NCI-H69 (cell line): ENCODE measurements at regions not wholly inside any gene's neighbourhood (a gene's known extent, or its start where the extent isn't known, plus 50 kb on each side); places are given as distances from the start of the nearest gene placed in this dataset.

Experiments
- DNase-seq: peaks from one replicate; lab custom pipeline; 2025; lab: John Stamatoyannopoulos, UW

DNA sequence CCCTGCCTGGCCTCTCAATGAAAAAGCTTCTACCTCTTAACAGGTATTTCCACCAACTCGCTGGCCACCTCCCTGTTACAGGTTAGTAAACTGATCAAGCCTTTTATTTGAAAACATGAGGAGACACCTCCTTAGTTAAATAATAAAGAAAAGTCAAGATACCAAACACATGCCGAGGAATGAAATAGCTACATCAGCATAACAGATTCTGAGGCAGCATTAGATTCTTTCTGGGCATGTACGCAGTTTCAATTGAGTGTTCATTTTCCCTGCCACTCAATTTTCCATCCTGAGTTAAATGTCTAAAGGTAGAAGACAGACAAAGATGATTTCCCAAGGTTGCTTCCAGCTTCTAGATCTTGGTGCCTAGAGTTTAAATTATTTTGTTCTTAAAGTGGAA, 250.5 kb upstream of the LRTM1 start:
- no peak for DNase-seq

- no peak for DNase-seq
Measured at GRCh38 chr3:55177749-55178148, 249.9 kb upstream of the LRTM1 start.

DNA sequence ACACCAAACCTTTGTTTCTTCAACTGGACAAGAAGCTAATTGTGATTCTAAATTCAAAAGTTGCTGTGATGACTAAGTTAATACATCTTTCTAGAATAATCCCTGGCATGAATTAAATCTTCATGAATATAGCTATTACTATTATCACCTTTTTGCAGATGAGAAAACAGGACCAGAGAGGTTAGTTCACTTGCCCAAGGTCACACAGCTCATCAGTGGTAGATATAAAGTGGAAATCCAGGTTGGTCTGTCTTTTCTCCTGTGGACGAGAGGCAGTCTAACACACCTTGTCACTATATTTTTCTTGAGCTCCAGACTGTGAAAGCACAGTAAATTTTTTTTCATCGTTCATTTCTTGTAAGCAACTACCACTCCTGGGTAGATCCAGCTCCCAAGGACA, 247.6 kb upstream of the LRTM1 start:
- DNase-seq, result no peak

DNA sequence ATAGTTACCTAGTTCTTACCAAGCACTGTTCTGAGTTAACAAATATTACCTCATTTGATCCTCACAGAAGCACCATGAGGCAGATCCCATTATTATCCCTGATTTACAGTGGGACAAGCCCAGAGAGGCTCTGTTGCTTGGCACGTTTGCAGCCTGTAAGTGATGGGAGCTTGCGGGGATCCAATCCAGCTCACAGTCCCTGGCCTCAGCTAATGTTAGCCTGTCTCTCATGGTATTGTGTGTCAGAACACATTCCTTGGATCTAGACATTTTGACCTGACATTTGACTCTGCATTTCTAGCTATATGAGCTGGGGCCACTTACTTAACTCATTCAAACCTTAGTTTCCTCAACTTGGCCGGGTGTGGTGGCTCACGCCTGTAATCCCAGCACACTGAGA, 246.9 kb upstream of the LRTM1 start:
- no peak for DNase-seq

DNA sequence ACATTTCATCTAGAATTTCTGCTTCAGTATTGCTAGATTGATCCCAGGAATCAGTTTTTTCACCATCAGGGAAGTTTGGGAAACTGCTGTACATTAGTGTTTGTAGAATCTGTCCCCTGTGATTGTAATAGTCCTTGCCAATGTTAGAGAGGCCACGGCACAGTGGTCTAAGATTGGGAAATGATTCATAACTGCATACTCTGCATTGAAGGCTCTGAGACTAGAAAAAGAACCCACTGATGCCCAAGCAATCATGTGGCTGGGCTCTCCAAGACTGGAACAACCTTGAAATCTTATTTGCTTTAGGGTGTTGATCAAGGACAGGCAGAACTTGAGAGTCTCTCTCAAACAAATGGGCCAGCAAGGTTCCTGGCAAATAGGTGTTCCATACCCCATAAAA, 245.6 kb upstream of the LRTM1 start:
- no peak for DNase-seq

DNA sequence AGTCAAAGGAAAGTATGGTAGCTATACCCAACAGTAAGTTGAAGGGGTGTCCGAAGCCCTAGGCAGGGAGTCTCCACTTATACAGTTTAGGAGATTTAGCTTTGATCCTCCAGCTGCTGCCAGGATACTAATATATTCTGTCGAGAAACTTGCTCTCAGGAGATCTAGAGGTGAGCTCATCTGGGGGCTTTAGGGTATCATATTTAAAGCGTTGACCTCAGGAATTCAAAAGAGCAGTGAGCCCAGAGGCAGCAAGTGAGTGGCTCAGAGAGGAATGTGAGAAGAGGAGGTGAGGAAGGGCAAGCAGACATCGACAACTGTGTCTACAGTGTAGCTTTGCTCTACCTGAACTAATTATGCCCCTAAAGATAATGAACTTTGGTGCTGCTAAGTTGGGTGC, 245.1 kb upstream of the LRTM1 start:
- no peak for DNase-seq

- DNase-seq, result no peak
Measured at GRCh38 chr3:55170444-55170843, 242.6 kb upstream of the LRTM1 start.

DNA sequence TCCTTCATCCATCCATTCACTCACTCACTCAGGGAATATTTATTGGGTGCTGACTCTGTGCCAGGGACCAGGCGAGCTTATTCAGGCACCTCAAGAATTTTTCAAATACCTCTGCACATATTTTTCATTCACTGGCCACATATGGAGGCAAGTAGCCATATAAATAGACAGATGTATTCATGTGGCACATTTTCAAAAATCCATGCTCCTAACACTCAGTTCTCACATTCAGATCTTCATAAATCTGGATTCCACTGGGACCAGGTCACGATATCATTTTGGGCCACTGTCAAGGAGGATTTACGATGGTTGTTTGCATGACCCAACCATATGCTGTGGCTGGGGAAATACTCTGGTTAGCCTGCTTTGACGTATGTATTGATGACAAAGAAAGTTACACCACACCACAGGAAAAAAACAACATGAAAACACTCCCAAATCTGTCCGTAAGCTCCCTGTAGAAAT, 241.8 kb upstream of the LRTM1 start:
- DNase-seq, result peak; percentile 25

- DNase-seq, result no peak
Measured at GRCh38 chr3:55169161-55169560, 241.3 kb upstream of the LRTM1 start.

- no peak for DNase-seq
Measured at GRCh38 chr3:55167586-55168317, 239.9 kb upstream of the LRTM1 start.

GRCh38 chr3:55166576-55167555, 239.0 kb upstream of the LRTM1 start:
- peak; percentile 36 for DNase-seq

DNA sequence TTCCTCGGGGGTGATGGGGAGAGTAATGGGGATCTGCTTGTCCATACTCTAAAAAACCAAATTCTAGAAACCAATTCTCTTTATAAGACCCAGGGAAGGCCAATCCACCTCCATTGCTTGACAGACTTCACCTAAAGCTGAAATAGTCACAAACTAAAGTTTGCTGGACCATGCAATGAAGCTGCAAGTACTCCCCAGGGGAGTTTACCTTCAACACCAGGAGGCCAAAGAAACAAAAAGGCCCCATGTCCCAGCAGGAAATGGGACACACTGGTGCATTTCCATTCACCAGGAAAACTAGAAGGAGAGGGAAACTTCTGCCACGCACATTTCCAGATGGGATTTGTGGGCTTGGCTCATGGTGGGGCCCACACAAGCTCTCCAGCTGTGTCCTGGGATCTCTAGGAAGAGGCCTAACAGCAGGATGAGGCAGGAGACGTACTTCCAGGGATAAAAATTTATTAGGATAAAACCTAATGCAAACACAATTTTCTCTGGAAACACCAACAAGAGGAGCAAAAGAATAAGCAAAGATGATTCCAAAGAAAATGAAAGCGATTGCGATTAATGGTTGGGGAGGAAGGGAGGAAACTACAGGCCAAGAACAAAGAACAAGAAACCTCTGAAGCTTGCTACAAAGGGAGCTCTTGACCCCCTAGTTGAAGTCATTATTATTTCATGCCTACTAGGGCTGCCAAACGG, 238.0 kb upstream of the LRTM1 start:
- peak; percentile 4 for DNase-seq

DNA sequence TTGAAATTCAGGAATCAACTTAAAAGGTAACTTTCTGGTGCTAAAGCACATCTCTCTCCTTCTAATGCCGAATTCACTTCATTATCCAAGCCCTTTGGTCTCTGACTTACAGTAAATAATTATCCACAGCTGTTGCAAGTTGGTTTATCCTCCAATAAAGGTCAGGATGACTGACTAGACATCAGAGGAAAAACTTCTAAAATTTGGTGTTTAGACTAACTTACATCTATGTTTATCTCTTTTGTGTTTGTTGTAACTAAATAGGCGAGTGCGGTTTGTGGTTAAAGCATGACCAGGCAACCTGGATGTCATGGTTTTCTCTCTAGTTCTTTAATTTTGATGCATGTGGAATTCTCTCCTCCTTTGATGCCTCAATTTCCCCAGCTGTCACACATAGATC, 237.4 kb upstream of the LRTM1 start:
- DNase-seq, result no peak

- DNase-seq, result no peak
Measured at GRCh38 chr3:55164876-55165275, 237.0 kb upstream of the LRTM1 start.

DNA sequence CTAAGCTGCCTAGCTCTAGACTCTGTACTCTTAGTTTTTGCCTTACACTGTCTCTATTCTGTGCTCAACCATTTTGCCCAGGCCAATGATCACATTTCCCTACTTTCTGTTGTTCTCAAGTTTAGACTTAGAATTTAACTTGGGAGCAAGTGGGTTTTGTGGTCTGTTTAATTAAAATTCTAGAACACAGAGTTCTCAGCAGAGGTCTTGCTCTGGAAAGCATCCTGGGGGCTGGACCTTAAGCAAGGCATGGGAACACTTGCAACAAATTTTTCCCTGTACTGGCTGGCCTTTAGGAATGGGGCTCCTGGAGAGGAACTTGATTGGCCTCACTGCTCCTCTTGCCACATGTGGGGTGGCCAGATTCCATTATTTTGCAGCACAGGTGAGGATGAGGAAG, 236.3 kb upstream of the LRTM1 start:
- no peak for DNase-seq

DNA sequence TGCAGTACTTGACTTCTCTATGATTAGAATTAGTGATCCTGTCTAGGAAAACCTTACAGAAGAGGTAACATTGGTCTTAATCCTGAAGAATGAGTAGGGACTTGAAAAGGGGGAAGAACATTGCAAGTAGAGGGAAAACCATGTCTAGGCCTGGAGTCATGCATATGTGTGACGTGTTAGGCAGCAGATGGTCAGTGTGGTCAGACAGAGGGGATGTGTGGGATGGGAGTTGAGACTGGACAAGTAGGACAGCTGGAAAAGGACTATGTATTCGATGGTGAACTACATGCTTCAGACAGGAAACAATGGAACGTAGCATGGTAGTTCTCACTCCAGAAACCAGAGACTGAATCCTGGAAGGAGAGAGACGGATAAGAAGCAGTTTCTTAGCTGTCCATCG, 235.6 kb upstream of the LRTM1 start:
- no peak for DNase-seq

- DNase-seq, result no peak
Measured at GRCh38 chr3:55162031-55162795, 234.4 kb upstream of the LRTM1 start.

DNA sequence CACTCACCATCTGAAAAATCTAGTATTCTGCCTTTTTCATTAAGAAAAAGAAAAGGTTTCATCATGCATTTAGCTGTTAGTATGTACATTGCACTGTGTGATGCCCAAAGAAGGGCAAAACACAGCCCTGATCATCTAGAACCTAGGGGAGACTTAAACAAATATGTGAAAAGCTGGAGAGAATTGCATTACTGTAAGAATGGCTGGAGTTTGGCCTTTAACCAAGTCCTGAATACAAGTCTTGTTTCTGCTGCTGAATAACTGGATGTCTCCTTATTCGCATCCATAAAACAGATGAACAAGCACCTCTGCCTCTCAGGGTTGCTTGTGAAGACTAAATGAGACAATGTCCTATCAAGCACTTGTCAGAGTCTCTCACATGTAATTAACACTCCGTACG, 233.4 kb upstream of the LRTM1 start:
- no peak for DNase-seq

DNA sequence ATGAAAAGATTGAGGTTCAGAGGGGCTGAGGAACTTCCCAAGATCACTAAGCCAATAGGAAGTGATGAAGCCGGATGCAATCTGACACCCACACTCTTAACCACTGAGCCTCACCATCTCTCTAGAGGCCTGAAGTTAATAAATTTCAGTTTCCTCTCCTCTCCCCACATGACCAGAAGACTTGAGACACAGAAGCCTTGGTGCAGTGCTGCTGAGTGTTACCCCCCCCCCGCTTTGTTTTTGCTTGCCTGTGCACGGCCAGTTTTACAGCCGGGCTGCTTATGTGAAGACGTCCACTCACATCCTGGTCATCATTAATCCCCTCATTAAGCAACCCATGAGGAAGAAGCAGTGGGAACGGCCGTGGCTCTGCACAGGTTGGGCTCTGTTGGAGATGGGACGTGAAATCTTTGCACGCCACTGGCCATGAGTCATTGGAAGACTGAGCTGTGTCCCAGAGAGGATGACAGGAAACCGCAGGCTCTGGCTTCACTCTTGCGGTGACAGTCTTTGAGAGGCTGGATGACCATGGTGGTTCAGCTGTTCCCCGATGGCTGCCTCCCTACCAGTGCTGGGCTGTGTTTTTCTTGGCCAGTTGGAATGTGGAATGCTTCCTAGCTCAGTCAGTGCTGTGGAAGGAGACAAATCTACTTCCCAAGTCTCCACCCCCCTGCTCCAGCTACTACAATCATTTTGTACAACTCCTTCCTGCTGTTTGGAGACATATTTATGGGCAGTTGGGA, 232.6 kb upstream of the LRTM1 start:
- DNase-seq, result no peak

- DNase-seq, result no peak
Measured at GRCh38 chr3:55159711-55160110, 231.9 kb upstream of the LRTM1 start.

- no peak for DNase-seq
Measured at GRCh38 chr3:55159016-55159415, 231.2 kb upstream of the LRTM1 start.
